Tibial nerve (tissue), 3 donors: ENCODE measurements at regions not wholly inside any gene's neighbourhood (a gene's known extent, or its start where the extent isn't known, plus 50 kb on each side); places are given as distances from the start of the nearest gene placed in this dataset.

Experiments used
- POLR2A ChIP-seq, 2 donors: fragments of 450-650 bp; IDR thresholded peaks; one replicate each; pipeline ENCODE4 v1.6.1; 2017; ENCODE audit warnings: antibody characterized with exemption in 2 of 2, mild to moderate bottlenecking in 2 of 2, moderate library complexity in 2 of 2
- TF ChIP-seq, protein P1 (sequence below), 5 experiments: fragments of 200-600 bp in 3 of 5; fragments of 450-650 bp in 2 of 5; sonication (generic) in 3 of 5; IDR thresholded peaks; one replicate each; pipeline ENCODE4 v1.5.1; 2016 to 2019; ENCODE audit warnings: antibody characterized with exemption in 5 of 5, mild to moderate bottlenecking in 3 of 5, moderate library complexity in 2 of 5

DNA sequence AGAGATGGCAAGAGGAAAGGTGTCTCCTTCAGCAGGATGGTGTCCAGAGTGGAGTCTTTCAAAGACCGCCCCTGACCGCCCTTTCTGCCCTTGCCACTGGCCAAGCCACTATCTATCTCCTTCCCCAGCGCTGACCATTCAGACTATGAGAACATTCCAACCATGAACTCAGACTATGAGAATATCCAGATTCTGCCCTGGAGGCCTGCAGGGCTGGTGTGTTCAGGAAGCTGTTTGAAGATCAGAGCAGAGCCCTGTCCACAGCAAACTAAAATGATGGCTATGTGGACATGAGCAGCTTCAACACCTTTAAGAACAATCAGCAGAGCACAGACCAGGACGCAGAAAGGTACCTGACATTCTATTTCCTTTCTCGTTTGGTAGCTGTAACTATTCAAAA is 57.3 kb upstream of the WNT7A start:
- no peak for TF ChIP-seq POLR2A (IDR thresholded peaks at IDR 0.05)
- TF ChIP-seq, protein P1, sequence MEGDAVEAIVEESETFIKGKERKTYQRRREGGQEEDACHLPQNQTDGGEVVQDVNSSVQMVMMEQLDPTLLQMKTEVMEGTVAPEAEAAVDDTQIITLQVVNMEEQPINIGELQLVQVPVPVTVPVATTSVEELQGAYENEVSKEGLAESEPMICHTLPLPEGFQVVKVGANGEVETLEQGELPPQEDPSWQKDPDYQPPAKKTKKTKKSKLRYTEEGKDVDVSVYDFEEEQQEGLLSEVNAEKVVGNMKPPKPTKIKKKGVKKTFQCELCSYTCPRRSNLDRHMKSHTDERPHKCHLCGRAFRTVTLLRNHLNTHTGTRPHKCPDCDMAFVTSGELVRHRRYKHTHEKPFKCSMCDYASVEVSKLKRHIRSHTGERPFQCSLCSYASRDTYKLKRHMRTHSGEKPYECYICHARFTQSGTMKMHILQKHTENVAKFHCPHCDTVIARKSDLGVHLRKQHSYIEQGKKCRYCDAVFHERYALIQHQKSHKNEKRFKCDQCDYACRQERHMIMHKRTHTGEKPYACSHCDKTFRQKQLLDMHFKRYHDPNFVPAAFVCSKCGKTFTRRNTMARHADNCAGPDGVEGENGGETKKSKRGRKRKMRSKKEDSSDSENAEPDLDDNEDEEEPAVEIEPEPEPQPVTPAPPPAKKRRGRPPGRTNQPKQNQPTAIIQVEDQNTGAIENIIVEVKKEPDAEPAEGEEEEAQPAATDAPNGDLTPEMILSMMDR (IDR thresholded peaks at IDR 0.05), result no peak
